Mammary epithelial cell (primary cell): ENCODE measurements at regions not wholly inside any gene's neighbourhood (a gene's known extent, or its start where the extent isn't known, plus 50 kb on each side); places are given as distances from the start of the nearest gene placed in this dataset.

Experiments used
- EZH2 ChIP-seq: IDR thresholded peaks from 2 replicates; pipeline ENCODE4 v1.6.1; 2012; ENCODE audit warnings: low read length, inconsistent platforms, borderline replicate concordance
- TF ChIP-seq, protein P1 (sequence below), 2 donors: IDR thresholded peaks in 1 of 2; conservative IDR thresholded peaks in 1 of 2; 2 replicates each; pipeline ENCODE4 v1.5.1; 2011 to 2012; ENCODE audit warnings: inconsistent platforms in 2 of 2, low read length in 2 of 2, mild to moderate bottlenecking in 2 of 2, control low read depth in 1 of 2, low read depth in 1 of 2; ENCODE audit not compliant: insufficient read depth in 1 of 2; ENCODE audit errors: extremely low read depth in 1 of 2

DNA sequence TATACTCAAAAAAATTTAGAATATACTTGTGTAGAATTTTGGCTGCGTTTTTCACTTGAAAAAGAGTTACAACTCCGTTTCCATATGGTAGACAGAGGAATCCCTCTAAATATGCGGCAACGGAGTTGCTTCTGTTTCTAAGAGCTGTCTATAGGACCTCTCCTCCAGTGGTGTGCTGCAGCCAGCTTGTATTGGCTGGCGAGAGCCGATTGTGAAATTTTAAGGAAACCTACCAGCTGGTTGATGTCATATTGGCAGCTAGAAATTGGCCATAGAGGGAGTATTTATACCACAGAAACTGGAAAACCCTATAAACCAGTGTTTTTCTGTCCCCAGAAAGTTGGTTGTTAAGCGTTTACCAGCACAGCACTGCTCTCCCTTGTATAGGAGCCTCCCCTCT lies 655.8 kb upstream of the EEF2KMT start:
- TF ChIP-seq, protein P1, sequence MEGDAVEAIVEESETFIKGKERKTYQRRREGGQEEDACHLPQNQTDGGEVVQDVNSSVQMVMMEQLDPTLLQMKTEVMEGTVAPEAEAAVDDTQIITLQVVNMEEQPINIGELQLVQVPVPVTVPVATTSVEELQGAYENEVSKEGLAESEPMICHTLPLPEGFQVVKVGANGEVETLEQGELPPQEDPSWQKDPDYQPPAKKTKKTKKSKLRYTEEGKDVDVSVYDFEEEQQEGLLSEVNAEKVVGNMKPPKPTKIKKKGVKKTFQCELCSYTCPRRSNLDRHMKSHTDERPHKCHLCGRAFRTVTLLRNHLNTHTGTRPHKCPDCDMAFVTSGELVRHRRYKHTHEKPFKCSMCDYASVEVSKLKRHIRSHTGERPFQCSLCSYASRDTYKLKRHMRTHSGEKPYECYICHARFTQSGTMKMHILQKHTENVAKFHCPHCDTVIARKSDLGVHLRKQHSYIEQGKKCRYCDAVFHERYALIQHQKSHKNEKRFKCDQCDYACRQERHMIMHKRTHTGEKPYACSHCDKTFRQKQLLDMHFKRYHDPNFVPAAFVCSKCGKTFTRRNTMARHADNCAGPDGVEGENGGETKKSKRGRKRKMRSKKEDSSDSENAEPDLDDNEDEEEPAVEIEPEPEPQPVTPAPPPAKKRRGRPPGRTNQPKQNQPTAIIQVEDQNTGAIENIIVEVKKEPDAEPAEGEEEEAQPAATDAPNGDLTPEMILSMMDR (conservative IDR thresholded peaks at IDR 0.05 in 1 of 2, IDR thresholded peaks at IDR 0.05 in 1 of 2; ENCODE audit: extremely low read depth in 1 of 2, insufficient read depth in 1 of 2, low read depth in 1 of 2, low read length in 2 of 2), result no peak
- no peak for TF ChIP-seq EZH2
